HepG2 (cell line): ENCODE measurements at regions not wholly inside any gene's neighbourhood (a gene's known extent, or its start where the extent isn't known, plus 50 kb on each side); places are given as distances from the start of the nearest gene placed in this dataset.

Experiments used
- ATAC-seq: fragments of 200-7000 bp; cut with Tn5 transposase; 3 replicates; pipeline ENCODE4 v1.9.1; 2020; ENCODE audit warnings: mild to moderate bottlenecking, moderate library complexity
- BruUV-seq: library from RNA; stranded (reverse); fragments of 400-500 nt; replicated peaks from 2 replicates; lab custom pipeline; 2021; lab: Mats Ljungman, UMichigan
- CTCF ChIA-PET: fragments of 300-600 bp; formaldehyde crosslinking; extraction: SDS; loops from one replicate; lab custom pipeline; 2021; ENCODE audit warnings: low total read pairs, inconsistent platforms, low intra/inter-chr PET ratio; lab: Yijun Ruan, JAX
- POLR2A ChIA-PET: fragments of 350-600 bp; sonication (Branson Sonifier 250); formaldehyde crosslinking; loops from one replicate; lab custom pipeline; 2020; ENCODE audit warnings: antibody characterized with exemption, inconsistent platforms; lab: Yijun Ruan, JAX
- DNase-seq: peaks from one replicate; pipeline ENCODE4 v3.0.0-alpha.2; 2015; ENCODE audit warnings: low spot score
- FAIRE-seq: peaks from 3 replicates; lab custom pipeline; 2011; peaks lifted over from hg19 to GRCh38; lab: Jason Lieb, UNC
- H2AFZ ChIP-seq: one replicate; pipeline ENCODE4 v1.6.1; 2011; ENCODE audit warnings: low read length, inconsistent platforms
- H3K27ac ChIP-seq: fragments of 300-600 bp; 3 replicates; pipeline ENCODE4 v1.8.0; 2011; ENCODE audit warnings: mixed run types, mild to moderate bottlenecking, mixed read lengths, low read length, inconsistent platforms; ENCODE audit not compliant: insufficient read depth; ENCODE audit errors: extremely low read length
- H3K27me3 ChIP-seq, 2 experiments: fragments of 200-600 bp in 1 of 2; 2 replicates in 1 of 2; 3 replicates in 1 of 2; pipeline versions ENCODE4 v1.6.0 to v1.8.0; 2011; ENCODE audit warnings: low read length in 2 of 2, mild to moderate bottlenecking in 2 of 2, moderate library complexity in 2 of 2, inconsistent platforms in 1 of 2; ENCODE audit not compliant: insufficient read depth in 2 of 2, control insufficient read depth in 1 of 2
- H3K36me3 ChIP-seq, 2 experiments: fragments of 200-600 bp in 1 of 2; replicated peaks in 1 of 2; 2 replicates in 1 of 2; 3 replicates in 1 of 2; pipeline versions ENCODE4 v1.5.1 to v1.8.0; 2011; ENCODE audit warnings: low read length in 2 of 2, inconsistent platforms in 1 of 2; ENCODE audit not compliant: insufficient read depth in 2 of 2, control insufficient read depth in 1 of 2
- H3K4me1 ChIP-seq: 2 replicates; pipeline ENCODE4 v1.5.1; 2012; ENCODE audit warnings: low read length, inconsistent platforms; ENCODE audit not compliant: insufficient read depth
- H3K4me2 ChIP-seq: 2 replicates; pipeline ENCODE4 v1.6.0; 2011; ENCODE audit warnings: low read depth, low read length, inconsistent platforms
- H3K4me3 ChIP-seq, 3 experiments: fragments of 200-600 bp in 1 of 3; sonication (generic), shearing (Covaris generic) in 1 of 3; replicated peaks in 1 of 3; 2 replicates each; pipeline ENCODE4 v1.5.1; 2011 to 2016; ENCODE audit warnings: low read length in 3 of 3, inconsistent platforms in 2 of 3, low read depth in 2 of 3, mild to moderate bottlenecking in 2 of 3, control low read depth in 1 of 3, mixed read lengths in 1 of 3; ENCODE audit not compliant: insufficient read depth in 1 of 3
- H3K79me2 ChIP-seq: one replicate; pipeline ENCODE4 v1.6.1; 2011; ENCODE audit warnings: low read length, inconsistent platforms; ENCODE audit not compliant: insufficient read depth
- H3K9ac ChIP-seq: 2 replicates; pipeline ENCODE4 v1.6.0; 2011; ENCODE audit warnings: mild to moderate bottlenecking, low read depth, low read length, inconsistent platforms; ENCODE audit not compliant: insufficient read depth
- H3K9me3 ChIP-seq: 2 replicates; pipeline ENCODE4 v1.5.1; 2012; ENCODE audit warnings: mild to moderate bottlenecking, low read length
- H4K20me1 ChIP-seq: 2 replicates; pipeline ENCODE4 v1.6.0; 2011; ENCODE audit warnings: inconsistent platforms, mild to moderate bottlenecking, low read length, moderate library complexity; ENCODE audit not compliant: insufficient read depth
- AGO1 ChIP-seq: fragments of 200-400 bp; formaldehyde crosslinking; IDR thresholded peaks from 2 replicates; pipeline ENCODE4 v1.6.1; 2017; ENCODE audit warnings: mild to moderate bottlenecking, low read depth, low read length, moderate library complexity; ENCODE audit not compliant: poor library complexity, severe bottlenecking
- GATAD1 ChIP-seq: IDR thresholded peaks from 2 replicates; pipeline ENCODE4 v1.6.1; 2016; ENCODE audit warnings: missing genetic modification reagents, missing compliant biosample characterization
- HOXA3 ChIP-seq: sonication (generic); formaldehyde crosslinking; IDR thresholded peaks from 2 replicates; pipeline ENCODE4 v1.5.0; 2020; ENCODE audit warnings: missing genetic modification reagents
- NPAS2 ChIP-seq: sonication (generic); formaldehyde crosslinking; IDR thresholded peaks from 2 replicates; pipeline ENCODE4 v1.8.0; 2022; ENCODE audit warnings: mild to moderate bottlenecking, missing genetic modification reagents, borderline replicate concordance
- TOE1 ChIP-seq: sonication (generic); formaldehyde crosslinking; IDR thresholded peaks from 2 replicates; pipeline ENCODE4 v1.4.0; 2020; ENCODE audit warnings: mild to moderate bottlenecking, missing genetic modification reagents
- U2AF2 ChIP-seq: fragments of 200-400 bp; formaldehyde crosslinking; IDR thresholded peaks from 2 replicates; pipeline ENCODE4 v1.6.1; 2017; ENCODE audit warnings: low read depth, mild to moderate bottlenecking, low read length
- ZNF530 ChIP-seq: sonication (generic); formaldehyde crosslinking; IDR thresholded peaks from 2 replicates; pipeline ENCODE4 v1.5.0; 2020; ENCODE audit warnings: low read depth, mild to moderate bottlenecking, missing genetic modification reagents
- ZNF737 ChIP-seq: sonication (generic); formaldehyde crosslinking; IDR thresholded peaks from 2 replicates; pipeline ENCODE4 v1.5.0; 2020; ENCODE audit warnings: missing genetic modification reagents, mild to moderate bottlenecking, borderline replicate concordance
- ZZZ3 ChIP-seq: sonication (generic); formaldehyde crosslinking; IDR thresholded peaks from 2 replicates; pipeline ENCODE4 v1.4.0; 2020; ENCODE audit warnings: missing genetic modification reagents, mild to moderate bottlenecking, borderline replicate concordance
- WGBS: methylation state at CpG from one replicate; pipeline ENCODE4 v1.1.6; 2017; ENCODE audit warnings: low lambda C conversion rate; 5-methylcytosine and 5-hydroxymethylcytosine counted together
- in situ Hi-C: cut with HindIII; loops from 2 replicates; pipeline ENCODE4 v1.10.0; 2017; ENCODE audit warnings: low pct_unique_long_range_greater_than_20kb; ENCODE audit not compliant: extremely low pct_ligation_motif_present
- intact Hi-C: fragments of 100-400 bp; cut with micrococcal nuclease; formaldehyde crosslinking; loops from one replicate; pipeline ENCODE4 v1.10.0; 2022; ENCODE audit not compliant: unreplicated experiment
- TF ChIP-seq, protein P1 (sequence below): IDR thresholded peaks from 2 replicates; pipeline ENCODE4 v1.6.1; 2018; ENCODE audit warnings: missing genetic modification reagents, mild to moderate bottlenecking, missing compliant biosample characterization
- TF ChIP-seq, protein P2 (sequence below): sonication (generic); formaldehyde crosslinking; IDR thresholded peaks from 2 replicates; pipeline ENCODE4 v1.4.0; 2020; ENCODE audit warnings: missing genetic modification reagents
- TF ChIP-seq, protein P3 (sequence below): sonication (generic); formaldehyde crosslinking; IDR thresholded peaks from 2 replicates; pipeline ENCODE4 v1.5.1; 2020; ENCODE audit warnings: mild to moderate bottlenecking, moderate library complexity, missing genetic modification reagents
- TF ChIP-seq, protein P4 (sequence below): IDR thresholded peaks from 2 replicates; pipeline ENCODE4 v1.6.1; 2016; ENCODE audit warnings: control low read depth

DNA sequence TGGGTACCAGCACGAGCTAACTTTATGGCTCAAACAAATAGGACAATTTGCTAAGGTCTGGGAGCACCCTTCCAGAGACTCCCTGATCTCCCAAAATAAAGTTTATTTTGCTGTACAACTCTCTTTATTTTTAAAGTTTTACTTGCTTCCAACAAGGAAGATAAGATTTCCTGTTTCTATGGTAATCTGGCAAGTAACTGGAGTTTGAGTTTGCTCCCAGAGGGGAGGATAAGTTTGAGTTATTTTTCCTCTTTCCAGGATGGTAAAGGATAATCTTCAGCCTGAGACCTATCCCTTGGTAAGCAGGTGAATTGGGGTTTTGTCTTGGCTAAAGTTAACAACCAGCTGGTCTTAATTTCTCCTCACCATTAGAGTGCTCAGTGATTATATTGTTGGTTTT lies 1019.4 kb upstream of the ALCAM start (continued):
- TF ChIP-seq, protein P1, sequence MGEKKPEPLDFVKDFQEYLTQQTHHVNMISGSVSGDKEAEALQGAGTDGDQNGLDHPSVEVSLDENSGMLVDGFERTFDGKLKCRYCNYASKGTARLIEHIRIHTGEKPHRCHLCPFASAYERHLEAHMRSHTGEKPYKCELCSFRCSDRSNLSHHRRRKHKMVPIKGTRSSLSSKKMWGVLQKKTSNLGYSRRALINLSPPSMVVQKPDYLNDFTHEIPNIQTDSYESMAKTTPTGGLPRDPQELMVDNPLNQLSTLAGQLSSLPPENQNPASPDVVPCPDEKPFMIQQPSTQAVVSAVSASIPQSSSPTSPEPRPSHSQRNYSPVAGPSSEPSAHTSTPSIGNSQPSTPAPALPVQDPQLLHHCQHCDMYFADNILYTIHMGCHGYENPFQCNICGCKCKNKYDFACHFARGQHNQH (CRISPR knock-in tag): no peak
- TF ChIP-seq, protein P2, sequence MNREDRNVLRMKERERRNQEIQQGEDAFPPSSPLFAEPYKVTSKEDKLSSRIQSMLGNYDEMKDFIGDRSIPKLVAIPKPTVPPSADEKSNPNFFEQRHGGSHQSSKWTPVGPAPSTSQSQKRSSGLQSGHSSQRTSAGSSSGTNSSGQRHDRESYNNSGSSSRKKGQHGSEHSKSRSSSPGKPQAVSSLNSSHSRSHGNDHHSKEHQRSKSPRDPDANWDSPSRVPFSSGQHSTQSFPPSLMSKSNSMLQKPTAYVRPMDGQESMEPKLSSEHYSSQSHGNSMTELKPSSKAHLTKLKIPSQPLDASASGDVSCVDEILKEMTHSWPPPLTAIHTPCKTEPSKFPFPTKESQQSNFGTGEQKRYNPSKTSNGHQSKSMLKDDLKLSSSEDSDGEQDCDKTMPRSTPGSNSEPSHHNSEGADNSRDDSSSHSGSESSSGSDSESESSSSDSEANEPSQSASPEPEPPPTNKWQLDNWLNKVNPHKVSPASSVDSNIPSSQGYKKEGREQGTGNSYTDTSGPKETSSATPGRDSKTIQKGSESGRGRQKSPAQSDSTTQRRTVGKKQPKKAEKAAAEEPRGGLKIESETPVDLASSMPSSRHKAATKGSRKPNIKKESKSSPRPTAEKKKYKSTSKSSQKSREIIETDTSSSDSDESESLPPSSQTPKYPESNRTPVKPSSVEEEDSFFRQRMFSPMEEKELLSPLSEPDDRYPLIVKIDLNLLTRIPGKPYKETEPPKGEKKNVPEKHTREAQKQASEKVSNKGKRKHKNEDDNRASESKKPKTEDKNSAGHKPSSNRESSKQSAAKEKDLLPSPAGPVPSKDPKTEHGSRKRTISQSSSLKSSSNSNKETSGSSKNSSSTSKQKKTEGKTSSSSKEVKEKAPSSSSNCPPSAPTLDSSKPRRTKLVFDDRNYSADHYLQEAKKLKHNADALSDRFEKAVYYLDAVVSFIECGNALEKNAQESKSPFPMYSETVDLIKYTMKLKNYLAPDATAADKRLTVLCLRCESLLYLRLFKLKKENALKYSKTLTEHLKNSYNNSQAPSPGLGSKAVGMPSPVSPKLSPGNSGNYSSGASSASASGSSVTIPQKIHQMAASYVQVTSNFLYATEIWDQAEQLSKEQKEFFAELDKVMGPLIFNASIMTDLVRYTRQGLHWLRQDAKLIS (CRISPR knock-in tag): no peak
- TF ChIP-seq ZZZ3 (CRISPR knock-in tag) (no peak), U2AF2 (no peak)
- TF ChIP-seq, protein P3, sequence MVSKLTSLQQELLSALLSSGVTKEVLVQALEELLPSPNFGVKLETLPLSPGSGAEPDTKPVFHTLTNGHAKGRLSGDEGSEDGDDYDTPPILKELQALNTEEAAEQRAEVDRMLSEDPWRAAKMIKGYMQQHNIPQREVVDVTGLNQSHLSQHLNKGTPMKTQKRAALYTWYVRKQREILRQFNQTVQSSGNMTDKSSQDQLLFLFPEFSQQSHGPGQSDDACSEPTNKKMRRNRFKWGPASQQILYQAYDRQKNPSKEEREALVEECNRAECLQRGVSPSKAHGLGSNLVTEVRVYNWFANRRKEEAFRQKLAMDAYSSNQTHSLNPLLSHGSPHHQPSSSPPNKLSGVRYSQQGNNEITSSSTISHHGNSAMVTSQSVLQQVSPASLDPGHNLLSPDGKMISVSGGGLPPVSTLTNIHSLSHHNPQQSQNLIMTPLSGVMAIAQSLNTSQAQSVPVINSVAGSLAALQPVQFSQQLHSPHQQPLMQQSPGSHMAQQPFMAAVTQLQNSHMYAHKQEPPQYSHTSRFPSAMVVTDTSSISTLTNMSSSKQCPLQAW (CRISPR knock-in tag): no peak

DNA sequence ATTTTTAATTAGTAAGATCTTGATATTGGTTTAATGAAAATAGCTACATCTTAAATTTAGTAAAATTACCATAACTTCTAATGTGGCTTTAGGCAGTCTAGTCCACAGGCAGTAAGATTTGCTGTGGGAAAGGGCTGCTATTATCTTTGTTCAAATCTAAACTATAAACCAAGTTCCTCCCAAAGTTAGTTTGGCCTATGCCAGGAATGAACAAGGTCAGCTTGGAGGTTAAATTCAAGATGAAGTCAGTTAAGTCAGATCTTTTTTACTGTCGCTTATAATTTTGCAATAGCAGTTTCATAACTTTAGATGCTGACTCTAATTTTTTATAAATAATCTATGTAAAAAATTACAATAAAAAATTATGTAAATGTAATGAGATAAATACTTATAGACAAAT lies 1016.9 kb upstream of the ALCAM start:
- WGBS: 0% methylated on average over 1 of the region's 1 CpG
- DNase-seq: no peak
- BruUV-seq: no TSS peak
- Histone ChIP-seq H4K20me1 (no peaks in the 10 kb centered on the region), H3K79me2 (no peaks in the 10 kb centered on the region), H3K36me3 (no peaks in the 10 kb centered on the region), H3K4me3 (no peak overlapping the region), H3K4me1 (no peaks in the 10 kb centered on the region), H3K27me3 (no peaks in the 10 kb centered on the region), H3K9me3 (peaks cover 9% of the 10 kb centered on the region), H3K9ac (no peak overlapping the region), H2AFZ (no peak overlapping the region), H3K4me2 (no peak overlapping the region), H3K27ac (no peak overlapping the region)
- FAIRE-seq: no peak
- CTCF ChIA-PET: no interaction called here
- in situ Hi-C loops: no loop called here
- ATAC-seq: no peak
- POLR2A ChIA-PET: no interaction called here
- intact Hi-C loops: no loop called here
- TF ChIP-seq ZNF737 (CRISPR knock-in tag): no peak
- TF ChIP-seq TOE1 (CRISPR knock-in tag): no peak
- TF ChIP-seq, protein P4, sequence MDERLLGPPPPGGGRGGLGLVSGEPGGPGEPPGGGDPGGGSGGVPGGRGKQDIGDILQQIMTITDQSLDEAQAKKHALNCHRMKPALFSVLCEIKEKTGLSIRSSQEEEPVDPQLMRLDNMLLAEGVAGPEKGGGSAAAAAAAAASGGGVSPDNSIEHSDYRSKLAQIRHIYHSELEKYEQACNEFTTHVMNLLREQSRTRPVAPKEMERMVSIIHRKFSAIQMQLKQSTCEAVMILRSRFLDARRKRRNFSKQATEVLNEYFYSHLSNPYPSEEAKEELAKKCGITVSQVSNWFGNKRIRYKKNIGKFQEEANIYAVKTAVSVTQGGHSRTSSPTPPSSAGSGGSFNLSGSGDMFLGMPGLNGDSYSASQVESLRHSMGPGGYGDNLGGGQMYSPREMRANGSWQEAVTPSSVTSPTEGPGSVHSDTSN (CRISPR knock-in tag): no peak
- no peak for TF ChIP-seq ZNF530 (CRISPR knock-in tag)
- TF ChIP-seq HOXA3 (CRISPR knock-in tag): no peak
- no peak for TF ChIP-seq AGO1
- no peak for TF ChIP-seq GATAD1
- no peak for TF ChIP-seq NPAS2 (CRISPR knock-in tag)
